ENCODE measurements at regions not wholly inside any gene's neighbourhood (a gene's known extent, or its start where the extent isn't known, plus 50 kb on each side); places are given as distances from the start of the nearest gene placed in this dataset.

GRCh38 chr13:65342541-65343337 is 1887.4 kb downstream of the PCDH9 start:
- H2AFZ ChIP-seq (ENCODE audit: low read depth, low read length) = no peak overlapping the region
- H3K27me3 ChIP-seq (ENCODE audit: low read depth, low read length) = no peaks in the 10 kb centered on the region
- H3K4me2 ChIP-seq (ENCODE audit: low read length) = no peak overlapping the region
- no peaks in the 10 kb centered on the region for H3K36me3 ChIP-seq (replicated peaks; ENCODE audit: low read depth, low read length)
- no peaks in the 10 kb centered on the region for H4K20me1 ChIP-seq (ENCODE audit: insufficient read depth, low read length)
- no peaks in the 10 kb centered on the region for H3K4me1 ChIP-seq (ENCODE audit: low read length)
- no peak overlapping the region for H3K27ac ChIP-seq (ENCODE audit: low read length)
- no peaks in the 10 kb centered on the region for H3K9me3 ChIP-seq (ENCODE audit: insufficient read depth, low read length)
- no peak overlapping the region for H3K4me3 ChIP-seq (ENCODE audit: low read length)
- H3K9ac ChIP-seq (ENCODE audit: low read length) = no peak overlapping the region
- no peak for TF ChIP-seq CTCF (IDR thresholded peaks at IDR 0.05; ENCODE audit: low read depth, low read length)
- TF ChIP-seq EZH2phosphoT487 (IDR thresholded peaks at IDR 0.05; ENCODE audit: low read depth) = no peak
- H3K79me2 ChIP-seq (ENCODE audit: low read length) = no peaks in the 10 kb centered on the region

- H3K36me3 ChIP-seq (replicated peaks; ENCODE audit: low read depth, low read length) = no peaks in the 10 kb centered on the region
- no peaks in the 10 kb centered on the region for H4K20me1 ChIP-seq (ENCODE audit: insufficient read depth, low read length)
- H3K27ac ChIP-seq (ENCODE audit: low read length) = no peak overlapping the region
- no peak overlapping the region for H3K9ac ChIP-seq (ENCODE audit: low read length)
- no peaks in the 10 kb centered on the region for H3K4me1 ChIP-seq (ENCODE audit: low read length)
- no peaks in the 10 kb centered on the region for H3K9me3 ChIP-seq (ENCODE audit: insufficient read depth, low read length)
- no peaks in the 10 kb centered on the region for H3K79me2 ChIP-seq (ENCODE audit: low read length)
- H3K27me3 ChIP-seq (ENCODE audit: low read depth, low read length) = no peaks in the 10 kb centered on the region
- H2AFZ ChIP-seq (ENCODE audit: low read depth, low read length) = no peak overlapping the region
- H3K4me3 ChIP-seq (ENCODE audit: low read length) = no peak overlapping the region
- no peak overlapping the region for H3K4me2 ChIP-seq (ENCODE audit: low read length)
- TF ChIP-seq CTCF (IDR thresholded peaks at IDR 0.05; ENCODE audit: low read depth, low read length) (no peak), EZH2phosphoT487 (IDR thresholded peaks at IDR 0.05; ENCODE audit: low read depth) (no peak)
Observed at GRCh38 chr13:65339241-65339640, 1890.9 kb downstream of the PCDH9 start.

GRCh38 chr13:65336916-65337315 is 1893.2 kb downstream of the PCDH9 start:
- no peaks in the 10 kb centered on the region for H3K4me1 ChIP-seq (ENCODE audit: low read length)
- no peak overlapping the region for H2AFZ ChIP-seq (ENCODE audit: low read depth, low read length)
- no peak overlapping the region for H3K27ac ChIP-seq (ENCODE audit: low read length)
- no peak overlapping the region for H3K4me3 ChIP-seq (ENCODE audit: low read length)
- TF ChIP-seq CTCF (IDR thresholded peaks at IDR 0.05; ENCODE audit: low read depth, low read length) (no peak), EZH2phosphoT487 (IDR thresholded peaks at IDR 0.05; ENCODE audit: low read depth) (no peak)
- no peaks in the 10 kb centered on the region for H3K36me3 ChIP-seq (replicated peaks; ENCODE audit: low read depth, low read length)
- no peaks in the 10 kb centered on the region for H3K9me3 ChIP-seq (ENCODE audit: insufficient read depth, low read length)
- H3K9ac ChIP-seq (ENCODE audit: low read length) = no peak overlapping the region
- H3K79me2 ChIP-seq (ENCODE audit: low read length) = no peaks in the 10 kb centered on the region
- no peaks in the 10 kb centered on the region for H4K20me1 ChIP-seq (ENCODE audit: insufficient read depth, low read length)
- no peaks in the 10 kb centered on the region for H3K27me3 ChIP-seq (ENCODE audit: low read depth, low read length)
- H3K4me2 ChIP-seq (ENCODE audit: low read length) = no peak overlapping the region

- no peak overlapping the region for H3K4me2 ChIP-seq (ENCODE audit: low read length)
- no peaks in the 10 kb centered on the region for H3K36me3 ChIP-seq (replicated peaks; ENCODE audit: low read depth, low read length)
- no peaks in the 10 kb centered on the region for H3K4me1 ChIP-seq (ENCODE audit: low read length)
- H3K27me3 ChIP-seq (ENCODE audit: low read depth, low read length) = no peaks in the 10 kb centered on the region
- no peaks in the 10 kb centered on the region for H3K9me3 ChIP-seq (ENCODE audit: insufficient read depth, low read length)
- no peaks in the 10 kb centered on the region for H4K20me1 ChIP-seq (ENCODE audit: insufficient read depth, low read length)
- H2AFZ ChIP-seq (ENCODE audit: low read depth, low read length) = no peak overlapping the region
- H3K9ac ChIP-seq (ENCODE audit: low read length) = no peak overlapping the region
- no peaks in the 10 kb centered on the region for H3K79me2 ChIP-seq (ENCODE audit: low read length)
- TF ChIP-seq EZH2phosphoT487 (IDR thresholded peaks at IDR 0.05; ENCODE audit: low read depth) (no peak), CTCF (IDR thresholded peaks at IDR 0.05; ENCODE audit: low read depth, low read length) (no peak)
- H3K4me3 ChIP-seq (ENCODE audit: low read length) = no peak overlapping the region
- no peak overlapping the region for H3K27ac ChIP-seq (ENCODE audit: low read length)
Observed at GRCh38 chr13:65336087-65336749, 1893.9 kb downstream of the PCDH9 start.
